Colonic mucosa (tissue), 4 donors: ENCODE measurements at regions not wholly inside any gene's neighbourhood (a gene's known extent, or its start where the extent isn't known, plus 50 kb on each side); places are given as distances from the start of the nearest gene placed in this dataset.

Experiments used
- DNase-seq: peaks from one replicate; pipeline ENCODE4 v3.0.0-alpha.2; 2020
- H3K27ac ChIP-seq: fragments of 200-600 bp; one replicate; pipeline ENCODE4 v1.8.0; 2021
- H3K27me3 ChIP-seq: fragments of 200-600 bp; one replicate; pipeline ENCODE4 v1.8.0; 2021
- H3K36me3 ChIP-seq: fragments of 200-600 bp; one replicate; pipeline ENCODE4 v1.8.0; 2021
- H3K4me1 ChIP-seq: fragments of 200-600 bp; one replicate; pipeline ENCODE4 v1.8.0; 2021; ENCODE audit warnings: mild to moderate bottlenecking
- H3K4me3 ChIP-seq: fragments of 200-600 bp; one replicate; pipeline ENCODE4 v1.8.0; 2021
- H3K9ac ChIP-seq, 2 donors: one replicate each; pipeline ENCODE4 v1.7.0; 2013; ENCODE audit warnings: control low read depth in 2 of 2, low read depth in 2 of 2, low read length in 2 of 2
- H3K9me3 ChIP-seq: fragments of 200-600 bp; one replicate; pipeline ENCODE4 v1.8.0; 2021
- CTCF ChIP-seq: fragments of 200-600 bp; IDR thresholded peaks from one replicate; pipeline ENCODE4 v1.8.0; 2022; ENCODE audit warnings: antibody characterized with exemption, mild to moderate bottlenecking
- intact Hi-C: fragments of 100-400 bp; cut with DNase I; formaldehyde crosslinking; loops from one replicate; pipeline ENCODE4 v1.14.1; 2022
- donor health status: healthy.
- donor health status: DM: no; HTN: no; CAD: no.
- donor health status: DM: no; HTN: no; CAD: no.

- H3K27ac ChIP-seq = no peak overlapping the region
- H3K4me1 ChIP-seq = no peaks in the 10 kb centered on the region
- no peak overlapping the region for H3K9ac ChIP-seq
- intact Hi-C loops = no loop called here
- H3K36me3 ChIP-seq = no peaks in the 10 kb centered on the region
- H3K4me3 ChIP-seq = no peak overlapping the region
- H3K27me3 ChIP-seq = no peaks in the 10 kb centered on the region
- no peak for DNase-seq
- no peaks in the 10 kb centered on the region for H3K9me3 ChIP-seq
- TF ChIP-seq CTCF = no peak
Measured at GRCh38 chr4:181418496-181418895, 824.7 kb upstream of the TENM3 start.

- H3K27me3 ChIP-seq = no peaks in the 10 kb centered on the region
- no peak for DNase-seq
- no peak overlapping the region for H3K9ac ChIP-seq
- no peak overlapping the region for H3K27ac ChIP-seq
- intact Hi-C loops = no loop called here
- no peak overlapping the region for H3K4me3 ChIP-seq
- no peaks in the 10 kb centered on the region for H3K9me3 ChIP-seq
- no peak for TF ChIP-seq CTCF
- H3K4me1 ChIP-seq = no peaks in the 10 kb centered on the region
- H3K36me3 ChIP-seq = no peaks in the 10 kb centered on the region
Measured at GRCh38 chr4:181420950-181421349, 822.3 kb upstream of the TENM3 start.

- no peak for DNase-seq
Measured at GRCh38 chr4:181424362-181425016, 818.7 kb upstream of the TENM3 start.

GRCh38 chr4:181427076-181427475 is 816.1 kb upstream of the TENM3 start:
- DNase-seq = no peak
- H3K4me3 ChIP-seq = no peak overlapping the region
- no peak overlapping the region for H3K9ac ChIP-seq
- no peaks in the 10 kb centered on the region for H3K27me3 ChIP-seq
- no peaks in the 10 kb centered on the region for H3K36me3 ChIP-seq
- intact Hi-C loops = no loop called here
- no peaks in the 10 kb centered on the region for H3K4me1 ChIP-seq
- no peak overlapping the region for H3K27ac ChIP-seq
- no peak for TF ChIP-seq CTCF
- H3K9me3 ChIP-seq = no peaks in the 10 kb centered on the region

More at GRCh38 chr4:181424362-181425016, 818.7 kb upstream of the TENM3 start:
- no peaks in the 10 kb centered on the region for H3K27me3 ChIP-seq
- H3K36me3 ChIP-seq = no peaks in the 10 kb centered on the region
- no peak overlapping the region for H3K9ac ChIP-seq
- intact Hi-C loops = no loop called here
- H3K9me3 ChIP-seq = no peaks in the 10 kb centered on the region
- TF ChIP-seq CTCF = no peak
- no peaks in the 10 kb centered on the region for H3K4me1 ChIP-seq
- H3K27ac ChIP-seq = no peak overlapping the region
- no peak overlapping the region for H3K4me3 ChIP-seq

GRCh38 chr4:181431006-181431405 is 812.2 kb upstream of the TENM3 start:
- no peaks in the 10 kb centered on the region for H3K36me3 ChIP-seq
- DNase-seq = no peak
- H3K27me3 ChIP-seq = no peaks in the 10 kb centered on the region
- H3K27ac ChIP-seq = no peak overlapping the region
- no peak overlapping the region for H3K9ac ChIP-seq
- intact Hi-C loops = no loop called here
- no peak for TF ChIP-seq CTCF
- H3K4me3 ChIP-seq = no peak overlapping the region
- H3K9me3 ChIP-seq = no peaks in the 10 kb centered on the region
- no peaks in the 10 kb centered on the region for H3K4me1 ChIP-seq
